PC-9 (cell line): ENCODE measurements at regions not wholly inside any gene's neighbourhood (a gene's known extent, or its start where the extent isn't known, plus 50 kb on each side); places are given as distances from the start of the nearest gene placed in this dataset.

Experiments used
- EZH2 ChIP-seq: fragments of 200-600 bp; sonication (generic); IDR thresholded peaks from 2 replicates; pipeline ENCODE4 v1.8.0; 2017; ENCODE audit warnings: antibody characterized with exemption, low read depth
- TF ChIP-seq, protein P1 (sequence below): fragments of 200-600 bp; sonication (generic); conservative IDR thresholded peaks from 2 replicates; pipeline ENCODE4 v1.6.1; 2017; ENCODE audit warnings: mixed run types, antibody characterized with exemption, mild to moderate bottlenecking, moderate library complexity

DNA sequence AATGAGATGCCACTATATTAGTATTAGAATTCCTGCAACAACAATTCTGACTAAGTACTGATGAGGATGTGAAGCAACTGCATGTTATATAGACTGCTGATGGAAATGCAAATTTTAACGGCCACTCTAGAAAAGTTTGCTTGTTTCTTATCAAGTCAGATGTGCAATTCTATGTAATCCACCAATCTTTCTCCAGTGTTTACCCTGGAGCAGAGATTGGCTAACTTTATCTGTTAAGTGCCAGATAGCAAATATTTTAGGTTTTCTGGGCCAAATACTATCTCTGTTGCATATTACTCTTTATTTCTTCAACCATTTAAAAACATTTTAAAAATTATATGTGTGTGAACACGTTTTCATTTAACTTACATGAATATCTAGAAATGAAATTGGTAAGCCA lies 586.9 kb downstream of the FAM181B start:
- TF ChIP-seq, protein P1, sequence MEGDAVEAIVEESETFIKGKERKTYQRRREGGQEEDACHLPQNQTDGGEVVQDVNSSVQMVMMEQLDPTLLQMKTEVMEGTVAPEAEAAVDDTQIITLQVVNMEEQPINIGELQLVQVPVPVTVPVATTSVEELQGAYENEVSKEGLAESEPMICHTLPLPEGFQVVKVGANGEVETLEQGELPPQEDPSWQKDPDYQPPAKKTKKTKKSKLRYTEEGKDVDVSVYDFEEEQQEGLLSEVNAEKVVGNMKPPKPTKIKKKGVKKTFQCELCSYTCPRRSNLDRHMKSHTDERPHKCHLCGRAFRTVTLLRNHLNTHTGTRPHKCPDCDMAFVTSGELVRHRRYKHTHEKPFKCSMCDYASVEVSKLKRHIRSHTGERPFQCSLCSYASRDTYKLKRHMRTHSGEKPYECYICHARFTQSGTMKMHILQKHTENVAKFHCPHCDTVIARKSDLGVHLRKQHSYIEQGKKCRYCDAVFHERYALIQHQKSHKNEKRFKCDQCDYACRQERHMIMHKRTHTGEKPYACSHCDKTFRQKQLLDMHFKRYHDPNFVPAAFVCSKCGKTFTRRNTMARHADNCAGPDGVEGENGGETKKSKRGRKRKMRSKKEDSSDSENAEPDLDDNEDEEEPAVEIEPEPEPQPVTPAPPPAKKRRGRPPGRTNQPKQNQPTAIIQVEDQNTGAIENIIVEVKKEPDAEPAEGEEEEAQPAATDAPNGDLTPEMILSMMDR = no peak
- no peak for TF ChIP-seq EZH2
